ENCODE measurements at regions not wholly inside any gene's neighbourhood (a gene's known extent, or its start where the extent isn't known, plus 50 kb on each side); places are given as distances from the start of the nearest gene placed in this dataset.

- H3K4me1 Mint-ChIP-seq (ENCODE audit: unreplicated experiment) = peaks cover 23% of the 10 kb centered on the region
- no peaks in the 10 kb centered on the region for H3K27me3 Mint-ChIP-seq (ENCODE audit: unreplicated experiment)
- no peak overlapping the region for H3K27ac Mint-ChIP-seq (ENCODE audit: unreplicated experiment)
- H3K9me3 Mint-ChIP-seq (ENCODE audit: unreplicated experiment) = no peaks in the 10 kb centered on the region
- H3K36me3 Mint-ChIP-seq (ENCODE audit: unreplicated experiment) = peaks cover 2% of the 10 kb centered on the region
- TF ChIP-seq CTCF (IDR thresholded peaks at IDR 0.05) = no peak
- no peak for DNase-seq (ENCODE audit: extremely low spot score, unreplicated experiment)
- H3K4me3 Mint-ChIP-seq (ENCODE audit: unreplicated experiment) = no peak overlapping the region
Observed at GRCh38 chr6:91812596-91813274, 1225.9 kb upstream of the MAP3K7 start.

- no peak for DNase-seq (ENCODE audit: extremely low spot score, unreplicated experiment)
- H3K9me3 Mint-ChIP-seq (ENCODE audit: unreplicated experiment) = peaks cover 16% of the 10 kb centered on the region
- peaks cover 2% of the 10 kb centered on the region for H3K36me3 Mint-ChIP-seq (ENCODE audit: unreplicated experiment)
- H3K4me1 Mint-ChIP-seq (ENCODE audit: unreplicated experiment) = peaks cover 15% of the 10 kb centered on the region
- H3K4me3 Mint-ChIP-seq (ENCODE audit: unreplicated experiment) = no peak overlapping the region
- H3K27me3 Mint-ChIP-seq (ENCODE audit: unreplicated experiment) = no peaks in the 10 kb centered on the region
- no peak overlapping the region for H3K27ac Mint-ChIP-seq (ENCODE audit: unreplicated experiment)
- no peak for TF ChIP-seq CTCF (IDR thresholded peaks at IDR 0.05)
Observed at GRCh38 chr6:91804981-91805380, 1218.1 kb upstream of the MAP3K7 start.

- H3K27ac Mint-ChIP-seq (ENCODE audit: unreplicated experiment) = no peak overlapping the region
- H3K9me3 Mint-ChIP-seq (ENCODE audit: unreplicated experiment) = peaks cover 16% of the 10 kb centered on the region
- no peak for DNase-seq (ENCODE audit: extremely low spot score, unreplicated experiment)
- peaks cover 20% of the 10 kb centered on the region for H3K4me1 Mint-ChIP-seq (ENCODE audit: unreplicated experiment)
- no peak overlapping the region for H3K4me3 Mint-ChIP-seq (ENCODE audit: unreplicated experiment)
- H3K36me3 Mint-ChIP-seq (ENCODE audit: unreplicated experiment) = peaks cover 2% of the 10 kb centered on the region
- no peaks in the 10 kb centered on the region for H3K27me3 Mint-ChIP-seq (ENCODE audit: unreplicated experiment)
- no peak for TF ChIP-seq CTCF (IDR thresholded peaks at IDR 0.05)
Observed at GRCh38 chr6:91802431-91802830, 1215.6 kb upstream of the MAP3K7 start.

- no peaks in the 10 kb centered on the region for H3K9me3 Mint-ChIP-seq (ENCODE audit: unreplicated experiment)
- H3K27ac Mint-ChIP-seq (ENCODE audit: unreplicated experiment) = no peak overlapping the region
- H3K27me3 Mint-ChIP-seq (ENCODE audit: unreplicated experiment) = no peaks in the 10 kb centered on the region
- DNase-seq (ENCODE audit: extremely low spot score, unreplicated experiment) = no peak
- TF ChIP-seq CTCF (IDR thresholded peaks at IDR 0.05) = no peak
- peaks cover 4% of the 10 kb centered on the region for H3K36me3 Mint-ChIP-seq (ENCODE audit: unreplicated experiment)
- no peak overlapping the region for H3K4me3 Mint-ChIP-seq (ENCODE audit: unreplicated experiment)
- peaks cover 9% of the 10 kb centered on the region for H3K4me1 Mint-ChIP-seq (ENCODE audit: unreplicated experiment)
Observed at GRCh38 chr6:91796603-91797002, 1209.7 kb upstream of the MAP3K7 start.

GRCh38 chr6:91788501-91788900 lies 1201.6 kb upstream of the MAP3K7 start:
- Mint-ChIP-seq H3K4me1 (ENCODE audit: unreplicated experiment) (no peaks in the 10 kb centered on the region), H3K27ac (ENCODE audit: unreplicated experiment) (no peak overlapping the region), H3K4me3 (ENCODE audit: unreplicated experiment) (no peak overlapping the region), H3K36me3 (ENCODE audit: unreplicated experiment) (no peaks in the 10 kb centered on the region), H3K27me3 (ENCODE audit: unreplicated experiment) (no peaks in the 10 kb centered on the region), H3K9me3 (ENCODE audit: unreplicated experiment) (no peaks in the 10 kb centered on the region)
- DNase-seq (ENCODE audit: extremely low spot score, unreplicated experiment) = no peak
- TF ChIP-seq CTCF (IDR thresholded peaks at IDR 0.05) = no peak

Data from osteocyte (in vitro differentiated cells).